GM10266 (cell line): ENCODE measurements at regions not wholly inside any gene's neighbourhood (a gene's known extent, or its start where the extent isn't known, plus 50 kb on each side); places are given as distances from the start of the nearest gene placed in this dataset.
A peak's percentile ranks its signal among the peaks of the same experiment; 100 is the strongest.

Experiments used
- DNase-seq: peaks from one replicate; pipeline ENCODE4 v3.0.0; 2012; ENCODE audit errors: extremely low spot score
- CTCF ChIP-seq: IDR thresholded peaks from 2 replicates; pipeline ENCODE4 v1.5.1; 2012; ENCODE audit warnings: mild to moderate bottlenecking, low read depth; ENCODE audit not compliant: control insufficient read depth, insufficient read depth; ENCODE audit errors: missing control alignments

GRCh38 chr4:53810643-53811042, 219.4 kb upstream of the LNX1 start:
- TF ChIP-seq CTCF = no peak

DNA sequence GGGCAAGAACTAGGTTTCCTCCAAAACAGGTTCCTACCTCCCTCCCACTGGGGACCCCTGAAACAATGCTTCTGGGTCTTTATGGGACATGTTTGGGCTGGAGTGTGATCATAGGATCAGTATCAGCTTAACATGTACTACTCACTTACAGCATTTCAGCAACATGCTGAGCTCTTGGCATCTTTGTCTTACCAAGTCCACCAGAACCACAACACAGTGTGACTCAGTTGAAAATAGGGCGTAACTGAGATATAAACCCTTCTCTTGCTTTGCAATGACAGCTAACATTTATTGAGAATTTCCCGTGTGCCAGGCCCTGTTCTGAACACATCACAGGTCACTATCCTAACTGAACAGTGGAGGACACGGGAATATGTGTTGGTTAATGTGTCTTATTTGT, 218.5 kb upstream of the LNX1 start:
- no peak for TF ChIP-seq CTCF
- DNase-seq = no peak

More at GRCh38 chr4:53810643-53811042, 219.4 kb upstream of the LNX1 start:
- no peak for DNase-seq

DNA sequence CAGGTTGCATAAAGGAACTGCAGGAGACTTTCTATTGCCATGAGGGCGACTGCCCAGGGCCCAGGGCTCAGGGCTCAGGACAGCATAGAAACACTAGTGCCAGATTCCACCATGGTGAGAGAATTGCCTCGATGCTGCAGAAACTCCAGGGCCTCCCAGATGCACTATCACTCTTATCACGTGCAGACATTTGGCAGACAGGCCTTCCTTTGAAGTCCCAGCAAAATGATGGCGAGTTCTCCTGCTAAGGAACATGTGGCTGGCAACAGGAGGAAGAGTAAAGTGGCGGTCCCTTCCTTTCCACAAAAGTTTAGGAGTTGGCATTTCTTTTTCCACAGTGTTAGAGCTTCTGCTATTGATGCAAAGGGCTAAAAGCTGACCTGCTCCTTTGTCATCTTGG, 214.0 kb upstream of the LNX1 start:
- DNase-seq = no peak
- no peak for TF ChIP-seq CTCF

DNA sequence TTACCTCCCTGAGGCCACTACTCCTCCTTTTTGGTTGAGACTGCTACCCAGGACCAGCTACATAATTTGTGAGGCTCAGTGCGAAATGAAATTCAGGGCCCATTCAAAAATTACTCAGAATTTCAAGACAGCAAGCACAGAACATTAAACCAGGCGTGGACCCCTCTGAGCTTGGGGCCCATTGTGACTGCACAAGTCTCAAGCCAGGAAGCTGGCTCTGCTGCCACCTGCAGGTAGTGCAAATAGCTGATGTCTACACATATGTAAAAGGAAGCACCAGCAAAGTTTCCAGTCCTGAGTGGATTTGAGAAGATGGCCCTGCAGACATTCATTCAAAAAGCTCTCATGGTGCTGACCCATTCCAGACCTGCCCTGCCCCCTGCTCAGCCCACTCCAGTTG, 213.4 kb upstream of the LNX1 start:
- TF ChIP-seq CTCF = peak; percentile 61
- DNase-seq = peak; percentile 48

- no peak for TF ChIP-seq CTCF
- DNase-seq = no peak
Observed at GRCh38 chr4:53802500-53802899, 211.2 kb upstream of the LNX1 start.

DNA sequence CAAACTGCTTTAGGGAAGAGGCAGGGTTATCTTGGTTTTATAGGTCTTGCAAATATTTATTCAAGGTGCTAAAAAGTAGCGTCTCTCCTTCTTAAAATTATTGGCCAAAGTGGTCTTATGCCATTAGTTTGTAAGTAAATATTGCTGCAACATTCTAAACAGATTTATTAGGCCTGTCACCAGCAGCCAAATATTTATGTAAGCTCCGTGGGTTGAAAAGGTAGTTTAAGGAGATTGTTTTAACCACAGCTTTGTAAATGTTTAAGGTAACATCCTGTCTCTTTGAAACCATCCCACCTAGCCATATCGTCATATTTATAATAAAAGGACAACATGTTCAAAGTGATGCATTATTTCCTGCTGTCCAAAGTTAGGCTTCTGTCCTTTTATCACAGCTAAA, 210.1 kb upstream of the LNX1 start:
- DNase-seq = no peak
- no peak for TF ChIP-seq CTCF

DNA sequence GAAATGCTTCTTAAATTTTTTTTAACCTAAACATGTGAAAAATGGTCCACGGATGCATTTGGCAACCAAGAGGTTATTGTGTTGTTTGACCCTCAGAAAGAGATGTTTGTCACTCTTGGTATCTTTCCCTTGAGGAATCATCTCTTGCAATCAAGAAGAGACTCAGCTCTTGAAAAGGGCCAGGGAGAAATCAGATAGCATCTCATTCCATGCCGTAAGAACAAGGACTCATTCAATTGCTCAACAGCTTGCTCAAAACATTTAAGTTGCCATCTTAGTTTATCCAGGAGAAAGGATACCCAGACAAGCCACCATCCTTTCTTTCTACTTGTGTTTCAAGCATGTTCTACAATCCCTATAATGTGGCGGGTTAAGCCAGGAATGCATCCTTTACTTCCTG, 209.5 kb upstream of the LNX1 start:
- TF ChIP-seq CTCF = no peak
- no peak for DNase-seq
